ENCODE measurements at regions not wholly inside any gene's neighbourhood (a gene's known extent, or its start where the extent isn't known, plus 50 kb on each side); places are given as distances from the start of the nearest gene placed in this dataset.

DNA sequence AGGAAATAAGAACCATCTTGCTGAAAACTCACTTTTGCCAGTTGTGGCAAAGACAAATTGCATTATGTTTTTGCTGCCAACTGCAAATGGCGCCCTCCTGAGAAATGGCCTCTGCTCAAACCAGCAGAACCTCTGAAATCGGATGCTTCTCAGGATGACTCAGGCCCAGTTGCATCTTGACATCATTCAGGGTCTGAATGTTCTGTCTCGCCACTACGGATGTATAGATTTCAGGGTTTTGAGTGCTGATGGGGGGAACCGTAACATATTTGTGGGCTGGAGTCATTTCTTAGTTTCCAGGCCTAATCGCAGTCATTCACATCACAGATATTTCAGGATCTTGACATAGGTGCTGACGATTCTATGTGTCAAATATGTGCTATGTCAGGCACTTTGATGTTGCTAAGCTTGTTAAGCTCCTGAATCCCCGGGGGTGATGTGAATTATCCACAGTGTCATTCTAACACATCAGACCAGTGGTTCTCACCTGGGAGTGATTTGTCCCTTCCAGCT, 207.1 kb downstream of the NFATC2 start:
- Mint-ChIP-seq H3K27ac (no peak overlapping the region), H3K27me3 (peaks cover 14% of the 10 kb centered on the region), H3K9me3 (peaks cover 0 to 12% of the 10 kb centered on the region in 2 donors), H3K4me1 (no peaks in the 10 kb centered on the region), H3K4me3 (no peak overlapping the region)
- ATAC-seq: peak; percentile 87
- peak in 1 of 2 donors; percentile 41 for DNase-seq

DNA sequence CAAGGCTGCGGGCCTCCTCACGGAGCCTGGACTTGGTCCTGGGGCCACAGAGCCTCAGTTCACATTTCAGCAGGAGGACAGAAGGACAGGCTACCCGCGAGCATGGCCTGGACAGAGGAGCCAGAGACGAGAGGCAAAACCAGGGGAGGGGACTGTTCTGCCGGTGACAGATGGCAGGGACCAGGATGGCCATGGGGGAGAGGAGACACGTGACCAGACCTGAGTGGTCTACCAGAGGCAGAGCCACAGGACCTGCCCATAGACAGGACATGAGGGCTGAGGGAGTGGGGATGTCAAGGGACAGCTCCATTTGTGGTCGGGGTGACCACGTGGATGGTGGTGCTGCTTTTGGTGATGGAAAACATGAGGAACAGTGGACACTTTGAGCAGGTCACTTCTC, 207.9 kb downstream of the NFATC2 start:
- no peak for ATAC-seq

DNA sequence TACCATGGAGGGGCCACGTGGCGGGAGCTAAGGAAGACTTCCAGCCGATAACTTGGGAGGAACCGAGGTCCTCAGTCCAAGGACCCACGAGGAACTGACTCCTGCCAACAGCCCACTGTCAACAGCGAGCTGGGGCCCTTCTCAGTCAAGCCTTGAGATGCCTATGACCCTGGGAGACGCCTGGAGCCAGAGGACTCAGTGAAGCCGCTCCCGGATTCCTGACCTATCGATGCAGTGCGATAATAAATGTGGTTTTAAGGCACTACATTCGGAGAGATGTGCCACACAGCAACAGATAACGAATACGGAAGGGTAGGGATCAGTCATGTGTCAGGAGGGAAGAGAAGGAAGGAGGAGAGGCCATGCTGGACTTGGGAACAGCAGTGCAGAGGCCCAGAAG, 208.5 kb downstream of the NFATC2 start:
- no peak for DNase-seq
- no peak for ATAC-seq
- Mint-ChIP-seq H3K9me3 (peaks cover 0 to 11% of the 10 kb centered on the region in 2 donors), H3K4me1 (no peaks in the 10 kb centered on the region), H3K27me3 (peaks cover 14% of the 10 kb centered on the region), H3K4me3 (no peak overlapping the region), H3K27ac (peak overlapping the region in 1 of 2 donors; percentile 35)

More for the DNA sequence above, 207.9 kb downstream of the NFATC2 start:
- peaks cover 0 to 12% of the 10 kb centered on the region in 2 donors for H3K9me3 Mint-ChIP-seq
- no peak for DNase-seq
- H3K27ac Mint-ChIP-seq: no peak overlapping the region
- H3K27me3 Mint-ChIP-seq: peaks cover 14% of the 10 kb centered on the region
- no peaks in the 10 kb centered on the region for H3K4me1 Mint-ChIP-seq
- H3K4me3 Mint-ChIP-seq: no peak overlapping the region

DNA sequence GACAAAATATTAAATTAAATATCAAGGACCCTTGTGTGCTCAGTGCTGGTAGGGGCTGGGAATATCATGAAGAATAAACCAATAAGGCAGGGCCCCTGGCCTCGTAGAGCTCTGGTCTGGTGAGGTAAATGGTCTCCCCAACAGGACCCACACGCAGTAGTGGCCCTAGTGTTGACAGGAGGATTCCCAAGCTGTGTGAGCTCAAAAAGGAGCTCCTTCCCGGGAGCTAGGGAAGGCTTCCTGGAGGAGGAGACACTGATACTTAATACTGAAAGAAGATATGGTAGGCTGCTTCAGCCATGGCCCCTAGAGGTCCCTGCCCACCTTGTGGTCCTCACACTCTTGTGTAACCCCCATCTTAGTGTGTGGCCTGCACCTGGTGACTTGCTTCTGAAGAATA, 209.1 kb downstream of the NFATC2 start:
- no peak overlapping the region for H3K27ac Mint-ChIP-seq
- peaks cover 0 to 5% of the 10 kb centered on the region in 2 donors for H3K9me3 Mint-ChIP-seq
- DNase-seq: no peak
- ATAC-seq: no peak
- no peak overlapping the region for H3K4me3 Mint-ChIP-seq
- H3K4me1 Mint-ChIP-seq: no peaks in the 10 kb centered on the region
- H3K27me3 Mint-ChIP-seq: peaks cover 14% of the 10 kb centered on the region

DNA sequence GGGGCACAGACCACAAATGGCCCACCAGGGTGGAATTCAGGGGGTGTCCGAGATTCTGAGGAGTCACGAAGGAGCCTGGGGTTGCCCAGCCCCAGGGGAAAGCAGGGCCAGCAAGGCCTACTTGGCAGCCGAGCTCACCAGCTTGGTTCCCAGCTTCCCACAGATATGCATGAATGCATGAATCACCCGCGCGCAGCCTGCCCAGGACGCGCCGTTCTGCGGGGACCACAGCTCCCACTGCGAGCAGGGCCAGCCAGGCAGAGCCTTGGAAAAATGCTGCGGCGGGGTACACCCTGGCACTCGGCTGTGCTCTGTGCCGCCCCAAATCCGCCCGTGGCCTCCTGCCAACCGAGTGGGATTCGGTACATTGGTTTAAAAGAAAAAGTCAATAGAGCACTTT, 211.0 kb downstream of the NFATC2 start:
- DNase-seq: no peak
- no peak for ATAC-seq
- H3K4me3 Mint-ChIP-seq: no peak overlapping the region
- no peaks in the 10 kb centered on the region for H3K4me1 Mint-ChIP-seq
- no peak overlapping the region for H3K27ac Mint-ChIP-seq
- peaks cover 7% of the 10 kb centered on the region for H3K27me3 Mint-ChIP-seq
- no peaks in the 10 kb centered on the region for H3K9me3 Mint-ChIP-seq

DNA sequence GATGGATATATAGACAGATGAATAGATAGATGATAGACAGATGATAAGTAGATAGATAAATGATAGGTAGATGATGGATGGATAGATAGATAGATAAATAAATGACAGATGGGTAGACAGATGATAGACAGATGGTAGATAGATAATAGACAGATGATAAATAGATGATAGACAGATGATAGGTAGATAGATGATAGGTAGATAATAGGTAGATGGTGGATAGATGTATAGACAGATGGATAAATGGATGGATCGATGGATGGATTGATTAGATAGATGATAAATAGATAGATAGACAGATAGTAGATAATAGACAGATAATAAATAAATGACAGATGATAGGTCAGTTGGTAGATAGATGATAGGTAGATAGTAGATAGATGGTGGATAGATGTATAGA, 212.7 kb downstream of the NFATC2 start:
- no peak for ATAC-seq
- Mint-ChIP-seq H3K9me3 (no peaks in the 10 kb centered on the region), H3K4me1 (no peaks in the 10 kb centered on the region), H3K27me3 (peaks cover 21% of the 10 kb centered on the region), H3K27ac (peak overlapping the region in 1 of 2 donors; percentile 5), H3K4me3 (no peak overlapping the region)
- DNase-seq: no peak

DNA sequence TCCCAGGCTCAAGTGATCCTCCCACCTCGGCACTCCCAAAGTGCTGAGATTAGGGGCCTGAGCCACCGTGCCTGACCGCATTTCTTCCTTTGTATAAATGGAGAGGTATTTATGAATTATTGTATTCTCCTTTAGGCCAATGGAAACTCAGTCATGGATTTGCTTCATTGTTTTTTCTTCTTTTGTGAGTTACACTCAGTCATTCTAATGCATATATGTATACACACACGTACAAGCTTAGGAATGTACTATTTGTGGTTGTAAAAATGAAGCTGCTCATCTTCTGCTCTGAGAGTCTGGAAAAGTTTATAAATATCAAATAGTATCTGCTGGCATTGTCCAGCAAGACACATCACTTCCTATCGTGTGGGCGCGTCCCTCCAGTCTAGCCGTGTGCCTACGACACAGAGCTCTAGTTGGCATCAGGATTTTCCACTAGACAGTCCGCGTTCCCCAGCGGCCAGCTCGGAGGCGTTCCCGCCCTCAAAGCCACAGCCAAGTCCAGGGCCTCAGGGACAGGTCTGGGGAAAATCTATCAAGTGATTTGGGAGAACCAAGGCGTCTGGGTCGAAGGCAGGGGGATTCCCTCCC, 215.2 kb downstream of the NFATC2 start:
- Mint-ChIP-seq H3K27ac (no peak overlapping the region), H3K9me3 (no peaks in the 10 kb centered on the region), H3K27me3 (peaks cover 15% of the 10 kb centered on the region), H3K4me1 (no peaks in the 10 kb centered on the region), H3K4me3 (no peak overlapping the region)
- ATAC-seq (no peak), DNase-seq (no peak)

DNA sequence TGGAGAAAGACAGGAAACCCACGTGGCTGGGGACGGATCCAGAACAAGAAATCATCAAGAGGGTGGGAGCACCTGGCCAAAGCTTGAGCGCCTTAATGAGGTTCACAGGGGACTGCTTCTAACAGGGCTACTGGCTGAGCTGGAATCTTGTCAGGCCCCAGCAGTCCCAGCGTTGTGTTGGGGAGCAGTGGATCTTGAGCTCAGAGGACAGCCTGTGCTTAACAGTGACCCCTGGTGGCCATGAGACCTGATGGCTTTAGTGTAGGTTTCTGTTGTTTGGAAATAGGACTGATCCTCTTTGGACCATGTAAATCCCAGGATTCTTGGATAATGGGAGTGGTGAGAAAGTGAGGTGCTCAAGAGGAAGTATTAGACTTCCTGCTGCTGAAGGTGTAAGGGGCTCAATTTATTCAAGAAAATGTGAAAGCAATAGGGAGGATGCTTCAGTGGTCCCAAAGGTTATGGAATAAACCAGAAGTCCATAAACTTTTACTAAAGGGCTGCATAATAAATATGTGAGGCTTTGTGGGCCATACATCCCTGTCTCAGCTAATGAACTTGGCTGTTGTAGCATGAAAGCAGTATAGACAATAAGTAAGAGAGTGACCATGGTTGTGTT, 216.2 kb downstream of the NFATC2 start:
- no peak overlapping the region for H3K27ac Mint-ChIP-seq
- H3K4me3 Mint-ChIP-seq: no peak overlapping the region
- DNase-seq (no peak), ATAC-seq (no peak)
- no peaks in the 10 kb centered on the region for H3K4me1 Mint-ChIP-seq
- peaks cover 15% of the 10 kb centered on the region for H3K27me3 Mint-ChIP-seq
- no peaks in the 10 kb centered on the region for H3K9me3 Mint-ChIP-seq

DNA sequence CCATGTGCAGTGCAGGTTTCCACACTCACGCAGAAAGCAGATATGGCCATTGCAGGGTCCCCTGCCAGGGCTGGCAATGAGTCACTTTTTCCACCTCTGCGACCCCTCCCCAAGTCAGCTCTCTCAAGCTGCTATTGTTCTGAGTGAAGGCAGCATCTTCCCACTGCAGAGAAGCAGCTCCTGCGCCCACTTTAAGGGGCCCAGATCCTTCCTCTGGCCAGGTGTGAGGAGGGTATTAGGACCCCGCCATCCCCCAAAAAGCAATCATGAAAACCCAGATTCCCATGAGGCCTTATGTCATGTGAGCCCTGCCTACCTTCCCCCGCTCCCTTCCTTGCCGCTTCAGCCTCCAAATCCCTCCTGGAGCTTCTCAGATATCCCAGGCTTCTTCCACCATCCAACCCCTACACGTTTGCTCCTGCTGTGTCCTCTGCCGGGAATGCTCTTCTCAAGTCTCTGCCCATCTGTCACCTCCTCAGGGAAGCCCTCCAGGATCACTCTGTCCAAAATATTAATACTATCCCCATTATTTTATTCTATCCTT, 220.3 kb downstream of the NFATC2 start:
- H3K9me3 Mint-ChIP-seq: no peaks in the 10 kb centered on the region

DNA sequence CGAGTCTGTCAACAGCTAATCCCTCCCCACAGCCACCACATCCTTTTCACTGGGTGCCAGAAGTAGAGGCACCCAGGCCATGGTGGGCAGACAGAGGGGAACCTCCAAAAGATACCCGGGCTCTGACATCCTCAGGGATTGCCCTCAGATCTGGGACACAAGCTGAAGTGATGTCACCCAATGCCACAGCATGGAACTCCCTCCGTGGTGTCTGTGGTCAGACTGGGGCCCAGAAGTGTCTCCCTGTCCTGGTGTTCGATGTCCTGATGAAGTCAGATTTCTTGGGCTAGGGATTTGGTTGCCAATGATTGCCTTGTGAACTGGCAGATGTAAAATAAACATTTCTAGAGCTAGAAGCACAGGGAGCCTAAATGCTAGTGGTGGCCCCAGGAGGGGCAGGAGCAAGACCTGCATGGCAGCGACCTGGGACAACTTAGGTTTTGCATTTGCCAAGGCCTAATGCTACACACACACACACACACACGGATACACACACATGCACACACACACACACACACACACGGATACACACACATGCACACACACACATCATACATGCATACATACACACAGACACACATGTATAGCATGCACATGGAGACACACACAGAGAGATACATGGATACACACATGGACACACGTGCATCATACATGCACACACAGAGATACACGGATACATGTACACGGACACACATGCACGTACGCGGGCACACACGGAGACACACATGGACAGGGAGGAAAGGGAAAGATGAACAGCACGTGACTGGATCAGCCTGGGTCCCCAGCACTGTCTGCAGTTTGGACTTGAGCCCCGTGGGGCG, 221.0 kb downstream of the NFATC2 start:
- H3K4me1 Mint-ChIP-seq: peaks cover 16% of the 10 kb centered on the region
- H3K9me3 Mint-ChIP-seq: peaks cover 0 to 1% of the 10 kb centered on the region in 2 donors
- no peak for DNase-seq

More for the DNA sequence above, 220.3 kb downstream of the NFATC2 start:
- H3K4me1 Mint-ChIP-seq: peaks cover 14% of the 10 kb centered on the region
- ATAC-seq (no peak), DNase-seq (no peak)
- no peak overlapping the region for H3K4me3 Mint-ChIP-seq
- peak overlapping the region in 1 of 2 donors; percentile 27 for H3K27ac Mint-ChIP-seq
- peaks cover 15% of the 10 kb centered on the region for H3K27me3 Mint-ChIP-seq

DNA sequence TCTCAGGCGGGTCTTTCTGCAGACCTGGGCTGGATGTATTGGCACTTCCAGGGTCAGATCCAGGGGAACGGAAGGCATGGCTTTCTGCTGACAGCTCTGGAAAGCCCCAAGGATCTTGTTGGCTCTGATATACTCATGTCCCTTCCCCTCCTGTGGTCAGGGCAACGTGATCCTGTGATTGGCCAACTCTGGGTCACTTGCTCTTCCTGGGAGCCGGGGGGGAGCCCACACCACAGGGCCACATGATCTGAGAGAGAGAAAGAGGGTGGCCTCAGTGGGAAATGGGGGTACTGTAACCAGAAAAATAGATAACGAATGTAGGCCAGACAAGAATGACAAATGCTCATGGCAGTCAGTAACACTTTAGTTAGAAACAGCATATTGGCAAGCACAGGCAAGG, 223.0 kb downstream of the NFATC2 start:
- peaks cover 16% of the 10 kb centered on the region for H3K4me1 Mint-ChIP-seq
- ATAC-seq: no peak
- no peak overlapping the region for H3K27ac Mint-ChIP-seq
- DNase-seq: no peak
- H3K4me3 Mint-ChIP-seq: no peak overlapping the region
- H3K9me3 Mint-ChIP-seq: peaks cover 5 to 16% of the 10 kb centered on the region in 2 donors
- H3K27me3 Mint-ChIP-seq: no peaks in the 10 kb centered on the region

More for the DNA sequence above, 221.0 kb downstream of the NFATC2 start:
- Mint-ChIP-seq H3K27ac (no peak overlapping the region), H3K4me3 (no peak overlapping the region), H3K27me3 (peaks cover 14% of the 10 kb centered on the region)
- no peak for ATAC-seq

DNA sequence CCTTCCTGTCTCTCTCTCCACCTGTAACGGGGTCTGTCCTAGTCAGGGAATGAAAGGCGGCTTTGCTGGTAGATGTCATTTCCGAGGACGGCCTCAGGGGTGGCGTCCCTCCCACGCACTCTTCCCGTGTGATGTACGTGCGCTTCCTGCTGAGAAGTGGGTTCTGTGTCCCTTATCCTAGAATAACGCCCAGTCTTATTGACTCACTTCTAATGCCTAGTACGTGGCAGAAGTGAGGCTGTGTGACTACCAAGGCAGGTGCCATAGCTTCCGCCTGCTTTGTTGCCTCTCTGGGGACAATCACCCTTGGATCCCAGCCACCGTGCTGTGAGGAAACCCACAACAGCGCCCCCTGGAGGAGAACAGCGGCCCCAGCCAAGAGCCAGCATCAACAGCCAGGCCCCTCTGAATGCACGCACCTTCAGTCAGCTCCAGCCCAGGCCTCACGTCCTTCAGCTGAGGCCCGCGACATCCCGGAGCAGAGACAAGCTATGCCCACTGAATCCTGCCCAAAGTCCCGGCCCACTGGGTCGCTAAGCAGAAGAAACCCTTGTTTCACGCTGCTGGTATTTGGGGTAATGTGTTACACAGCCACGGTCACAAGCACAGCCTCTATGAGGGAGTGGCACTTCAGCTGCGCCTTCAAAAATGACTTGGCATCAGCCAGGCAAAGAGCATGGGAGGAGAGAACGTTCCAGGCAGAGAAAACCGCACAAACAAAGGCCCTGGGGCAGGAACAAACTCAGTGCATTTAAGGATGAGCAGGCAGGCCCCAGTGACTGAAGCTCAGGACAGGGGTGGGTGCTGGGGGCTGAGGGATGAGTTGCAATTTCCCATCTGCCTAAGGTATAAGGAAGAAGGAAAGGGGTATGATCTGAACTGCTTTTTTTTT, 224.2 kb downstream of the NFATC2 start:
- Mint-ChIP-seq H3K4me1 (peaks cover 16% of the 10 kb centered on the region), H3K9me3 (peaks cover 5 to 16% of the 10 kb centered on the region in 2 donors), H3K27ac (no peak overlapping the region), H3K27me3 (no peaks in the 10 kb centered on the region), H3K4me3 (peak overlapping the region; percentile 21 to 58)
- peak; percentile 76 for ATAC-seq
- DNase-seq: peak; percentile 56 to 57

DNA sequence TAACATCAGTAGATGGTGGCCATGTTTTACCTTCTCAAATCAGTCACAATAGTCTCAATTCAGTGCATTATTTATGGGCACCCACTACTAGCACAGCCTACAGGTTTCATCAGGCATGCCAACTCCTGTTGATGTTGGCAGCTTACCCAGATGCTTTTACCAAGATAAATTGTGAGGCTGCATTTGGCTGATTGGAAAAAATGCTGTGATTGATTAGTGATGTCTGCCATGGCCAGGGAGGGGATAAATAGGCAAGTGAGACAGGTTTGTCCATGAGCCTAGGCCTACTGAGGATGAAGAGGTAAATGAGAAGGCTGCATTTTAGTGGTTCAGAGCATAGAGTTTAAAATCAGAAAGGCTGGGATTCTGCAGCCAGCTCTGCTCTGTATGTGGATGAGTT, 227.1 kb downstream of the NFATC2 start:
- DNase-seq (no peak), ATAC-seq (no peak)
- H3K4me1 Mint-ChIP-seq: peaks cover 16% of the 10 kb centered on the region
- H3K4me3 Mint-ChIP-seq: no peak overlapping the region
- no peak overlapping the region for H3K27ac Mint-ChIP-seq
- peaks cover 5 to 16% of the 10 kb centered on the region in 2 donors for H3K9me3 Mint-ChIP-seq
- peaks cover 20% of the 10 kb centered on the region for H3K27me3 Mint-ChIP-seq

DNA sequence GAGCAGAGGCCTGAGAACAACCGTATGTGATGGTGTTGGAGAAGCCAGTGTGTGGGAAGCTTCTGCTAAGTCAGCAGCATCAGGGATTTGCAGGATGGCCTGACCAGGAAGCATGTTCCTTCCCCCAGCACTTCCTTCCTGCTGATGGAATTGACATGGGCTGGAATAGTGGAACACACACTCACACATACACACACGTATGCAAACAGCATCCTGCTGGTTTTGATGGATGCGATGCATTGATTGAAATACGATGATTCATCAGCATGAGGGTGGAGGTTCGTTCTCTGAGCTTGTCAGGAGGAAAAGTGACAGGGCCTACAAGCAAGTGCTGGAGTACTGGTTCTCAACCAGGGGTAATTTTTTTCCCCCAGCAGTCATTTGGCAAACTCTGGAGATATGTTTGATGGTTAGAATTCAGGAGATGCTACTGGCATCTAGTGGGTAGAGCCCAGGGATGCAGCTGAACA, 229.1 kb downstream of the NFATC2 start:
- peaks cover 31% of the 10 kb centered on the region for H3K27me3 Mint-ChIP-seq
- no peak overlapping the region for H3K4me3 Mint-ChIP-seq
- H3K4me1 Mint-ChIP-seq: peaks cover 13% of the 10 kb centered on the region
- DNase-seq (no peak), ATAC-seq (no peak)
- H3K27ac Mint-ChIP-seq: no peak overlapping the region
- peaks cover 5 to 16% of the 10 kb centered on the region in 2 donors for H3K9me3 Mint-ChIP-seq

DNA sequence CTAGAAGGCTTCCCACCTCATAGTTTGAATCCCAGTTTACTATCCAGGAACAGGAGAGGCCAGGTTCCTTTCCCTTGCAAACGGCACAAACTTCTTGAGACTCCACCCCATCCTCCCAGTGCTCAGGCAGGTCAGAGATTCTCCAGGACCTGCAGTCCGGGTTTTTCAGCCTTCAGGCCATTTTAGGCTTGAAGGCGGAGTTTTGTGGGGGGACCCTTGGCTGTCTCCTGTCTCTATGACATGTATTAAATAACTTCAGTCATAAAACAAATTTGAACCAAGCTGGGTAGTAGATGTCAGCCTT, 230.1 kb downstream of the NFATC2 start:
- Mint-ChIP-seq H3K4me1 (peaks cover 4% of the 10 kb centered on the region), H3K4me3 (no peak overlapping the region), H3K27ac (no peak overlapping the region), H3K27me3 (peaks cover 32% of the 10 kb centered on the region), H3K9me3 (peaks cover 5 to 16% of the 10 kb centered on the region in 2 donors)
- DNase-seq: no peak
- no peak for ATAC-seq
